NT2/D1 (cell line): ENCODE measurements at regions not wholly inside any gene's neighbourhood (a gene's known extent, or its start where the extent isn't known, plus 50 kb on each side); places are given as distances from the start of the nearest gene placed in this dataset.

Experiments
- YY1 ChIP-seq: IDR thresholded peaks from 2 replicates; pipeline ENCODE4 v1.6.1; 2011; ENCODE audit not compliant: insufficient read length, insufficient read depth
- ZNF274 ChIP-seq: IDR thresholded peaks from 2 replicates; pipeline ENCODE4 v1.6.1; 2011; ENCODE audit warnings: mild to moderate bottlenecking, low read depth, low read length

- TF ChIP-seq YY1, result no peak
- no peak for TF ChIP-seq ZNF274
Observed at GRCh38 chr12:30847259-30847658, 79.3 kb upstream of the TSPAN11 start.
